GM12891 (cell line): ENCODE measurements at regions not wholly inside any gene's neighbourhood (a gene's known extent, or its start where the extent isn't known, plus 50 kb on each side); places are given as distances from the start of the nearest gene placed in this dataset.

Source experiments
- POLR2A ChIP-seq: IDR thresholded peaks from 2 replicates; pipeline ENCODE4 v1.6.1; 2011; ENCODE audit warnings: low read depth, low read length, control low read depth
- POLR2AphosphoS5 ChIP-seq: IDR thresholded peaks from 2 replicates; pipeline ENCODE4 v1.6.1; 2011; ENCODE audit warnings: low read depth, low read length, control low read depth
- POU2F2 ChIP-seq: IDR thresholded peaks from 2 replicates; pipeline ENCODE4 v1.6.1; 2011; ENCODE audit warnings: low read depth, mild to moderate bottlenecking, control low read depth, low read length, moderate library complexity
- SPI1 ChIP-seq: IDR thresholded peaks from 2 replicates; pipeline ENCODE4 v1.6.1; 2011; ENCODE audit warnings: low read depth, low read length, control low read depth
- TAF1 ChIP-seq: IDR thresholded peaks from 2 replicates; pipeline ENCODE4 v1.6.1; 2011; ENCODE audit warnings: low read depth, low read length, control low read depth

DNA sequence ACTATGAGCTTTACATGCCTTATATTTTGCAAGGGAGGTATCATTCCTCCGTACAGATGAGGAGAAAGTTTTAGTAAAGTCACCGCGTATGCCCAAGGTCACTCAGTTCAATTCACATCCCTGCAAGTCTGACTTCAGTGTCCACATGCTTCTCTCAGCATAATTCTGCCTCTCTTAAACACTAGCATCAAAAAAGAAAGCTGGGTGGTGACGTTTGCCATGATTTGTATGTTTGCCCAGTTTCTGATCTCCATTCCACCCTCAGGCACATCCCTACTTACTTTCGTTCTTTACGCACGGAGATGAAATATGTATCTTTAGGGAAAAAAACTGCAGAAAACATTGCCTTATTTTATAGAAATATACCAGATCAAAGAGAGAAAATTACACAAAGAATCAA lies 129.2 kb upstream of the PTPRM start:
- TF ChIP-seq POLR2A (no peak), TAF1 (no peak), POLR2AphosphoS5 (no peak), POU2F2 (no peak), SPI1 (no peak)
